Vagina (tissue), 2 donors: ENCODE measurements at regions not wholly inside any gene's neighbourhood (a gene's known extent, or its start where the extent isn't known, plus 50 kb on each side); places are given as distances from the start of the nearest gene placed in this dataset.
"Not testable (repeated sequence)": the region's sequence is repeated elsewhere in the genome, so short reads cannot be mapped to it uniquely, and the experiment has no call there.

ENCODE experiments used
- DNase-seq, 2 donors: peaks; one replicate each; pipeline ENCODE4 v3.0.0-alpha.2; 2017; ENCODE audit errors: extremely low spot score in 2 of 2
- H3K27ac ChIP-seq: fragments of 200-600 bp; sonication (generic); one replicate; pipeline ENCODE4 v1.5.1; 2019
- H3K27me3 ChIP-seq: fragments of 200-600 bp; sonication (generic); one replicate; pipeline ENCODE4 v1.5.1; 2019
- H3K36me3 ChIP-seq, 2 donors: fragments of 200-600 bp; sonication (generic); one replicate each; pipeline ENCODE4 v1.5.1; 2017 to 2019
- H3K4me1 ChIP-seq: fragments of 200-600 bp; sonication (generic); one replicate; pipeline ENCODE4 v1.5.1; 2019
- H3K4me3 ChIP-seq, 2 donors: fragments of 200-600 bp; sonication (generic); 1 replicate in 1 of 2; 2 replicates in 1 of 2; pipeline ENCODE4 v1.5.1; 2016 to 2019
- H3K9me3 ChIP-seq: fragments of 200-600 bp; sonication (generic); one replicate; pipeline ENCODE4 v1.5.1; 2019
- CTCF ChIP-seq, 3 experiments: fragments of 450-650 bp in 2 of 3; fragments of 200-600 bp in 1 of 3; sonication (generic) in 1 of 3; IDR thresholded peaks; one replicate each; pipeline ENCODE4 v1.5.1; 2017 to 2019; ENCODE audit warnings: antibody characterized with exemption in 3 of 3, mild to moderate bottlenecking in 2 of 3, moderate library complexity in 2 of 3
- POLR2A ChIP-seq, 2 donors: fragments of 450-650 bp; IDR thresholded peaks; one replicate each; pipeline ENCODE4 v1.6.1; 2017; ENCODE audit warnings: antibody characterized with exemption in 2 of 2, mild to moderate bottlenecking in 2 of 2, moderate library complexity in 2 of 2
- POLR2AphosphoS5 ChIP-seq, 2 donors: sonication (generic); formaldehyde crosslinking; IDR thresholded peaks; one replicate each; pipeline ENCODE4 v1.9.0; 2017; ENCODE audit warnings: antibody characterized with exemption in 2 of 2, mild to moderate bottlenecking in 2 of 2, low read depth in 1 of 2; ENCODE audit not compliant: insufficient read depth in 1 of 2
- intact Hi-C: fragments of 100-400 bp; cut with DNase I; formaldehyde crosslinking; loops from one replicate; pipeline ENCODE4 v1.15.1; 2023

GRCh38 chr10:109809954-109810353 is 113.4 kb downstream of the XPNPEP1 start:
- DNase-seq, H3K36me3 ChIP-seq, H3K27me3 ChIP-seq, intact Hi-C loops, H3K4me3 ChIP-seq, H3K27ac ChIP-seq, H3K4me1 ChIP-seq, H3K9me3 ChIP-seq: not testable (repeated sequence)

- H3K36me3 ChIP-seq, H3K27ac ChIP-seq, intact Hi-C loops, H3K9me3 ChIP-seq, DNase-seq, H3K27me3 ChIP-seq, H3K4me1 ChIP-seq, H3K4me3 ChIP-seq: not testable (repeated sequence)
Observed at GRCh38 chr10:109801191-109801590, 122.1 kb downstream of the XPNPEP1 start.

GRCh38 chr10:109790647-109791046 is 132.7 kb downstream of the XPNPEP1 start:
- no peaks in the 10 kb centered on the region for H3K36me3 ChIP-seq
- no peaks in the 10 kb centered on the region for H3K27me3 ChIP-seq
- DNase-seq = no peak
- intact Hi-C loops = no loop called here
- no peaks in the 10 kb centered on the region for H3K9me3 ChIP-seq
- H3K4me3 ChIP-seq = no peak overlapping the region
- H3K4me1 ChIP-seq = no peaks in the 10 kb centered on the region
- no peak for TF ChIP-seq POLR2AphosphoS5 (IDR thresholded peaks at IDR 0.05; ENCODE audit: insufficient read depth in 1 of 2, low read depth in 1 of 2)
- TF ChIP-seq POLR2A (IDR thresholded peaks at IDR 0.05) = no peak
- TF ChIP-seq CTCF (IDR thresholded peaks at IDR 0.05) = no peak
- no peak overlapping the region for H3K27ac ChIP-seq

GRCh38 chr10:109784236-109784635 is 139.1 kb downstream of the XPNPEP1 start:
- no peak for DNase-seq
- Histone ChIP-seq H3K27ac (no peak overlapping the region), H3K9me3 (no peaks in the 10 kb centered on the region), H3K4me1 (no peaks in the 10 kb centered on the region), H3K36me3 (no peaks in the 10 kb centered on the region), H3K4me3 (no peak overlapping the region), H3K27me3 (no peaks in the 10 kb centered on the region)
- intact Hi-C loops = no loop called here
- TF ChIP-seq CTCF (IDR thresholded peaks at IDR 0.05) = no peak
- TF ChIP-seq POLR2A (IDR thresholded peaks at IDR 0.05) = no peak
- TF ChIP-seq POLR2AphosphoS5 (IDR thresholded peaks at IDR 0.05; ENCODE audit: insufficient read depth in 1 of 2, low read depth in 1 of 2) = no peak

GRCh38 chr10:109783286-109783685 is 140.0 kb downstream of the XPNPEP1 start:
- Histone ChIP-seq H3K4me3 (no peak overlapping the region), H3K27me3 (no peaks in the 10 kb centered on the region), H3K9me3 (no peaks in the 10 kb centered on the region), H3K4me1 (no peaks in the 10 kb centered on the region), H3K36me3 (no peaks in the 10 kb centered on the region), H3K27ac (no peak overlapping the region)
- no peak for DNase-seq
- intact Hi-C loops = no loop called here
- TF ChIP-seq POLR2AphosphoS5 (IDR thresholded peaks at IDR 0.05; ENCODE audit: insufficient read depth in 1 of 2, low read depth in 1 of 2) (no peak), POLR2A (IDR thresholded peaks at IDR 0.05) (no peak), CTCF (IDR thresholded peaks at IDR 0.05) (no peak)

GRCh38 chr10:109780997-109781396 is 142.3 kb downstream of the XPNPEP1 start:
- intact Hi-C loops = no loop called here
- no peaks in the 10 kb centered on the region for H3K9me3 ChIP-seq
- H3K36me3 ChIP-seq = no peaks in the 10 kb centered on the region
- TF ChIP-seq POLR2AphosphoS5 (IDR thresholded peaks at IDR 0.05; ENCODE audit: insufficient read depth in 1 of 2, low read depth in 1 of 2) (no peak), POLR2A (IDR thresholded peaks at IDR 0.05) (no peak), CTCF (IDR thresholded peaks at IDR 0.05) (no peak)
- DNase-seq = no peak
- no peak overlapping the region for H3K27ac ChIP-seq
- H3K27me3 ChIP-seq = no peaks in the 10 kb centered on the region
- no peak overlapping the region for H3K4me3 ChIP-seq
- no peaks in the 10 kb centered on the region for H3K4me1 ChIP-seq
